HG03520 (cell line): ENCODE measurements at regions not wholly inside any gene's neighbourhood (a gene's known extent, or its start where the extent isn't known, plus 50 kb on each side); places are given as distances from the start of the nearest gene placed in this dataset.

Experiments used
- ATAC-seq: cut with Tn5 transposase; IDR thresholded peaks from one replicate; pipeline ENCODE4 v1.9.1; 2021; ENCODE audit warnings: mild to moderate bottlenecking, moderate library complexity; ENCODE audit not compliant: unreplicated experiment

- ATAC-seq: no peak
Measured at GRCh38 chr6:21459641-21460040, 133.9 kb upstream of the SOX4 start.

DNA sequence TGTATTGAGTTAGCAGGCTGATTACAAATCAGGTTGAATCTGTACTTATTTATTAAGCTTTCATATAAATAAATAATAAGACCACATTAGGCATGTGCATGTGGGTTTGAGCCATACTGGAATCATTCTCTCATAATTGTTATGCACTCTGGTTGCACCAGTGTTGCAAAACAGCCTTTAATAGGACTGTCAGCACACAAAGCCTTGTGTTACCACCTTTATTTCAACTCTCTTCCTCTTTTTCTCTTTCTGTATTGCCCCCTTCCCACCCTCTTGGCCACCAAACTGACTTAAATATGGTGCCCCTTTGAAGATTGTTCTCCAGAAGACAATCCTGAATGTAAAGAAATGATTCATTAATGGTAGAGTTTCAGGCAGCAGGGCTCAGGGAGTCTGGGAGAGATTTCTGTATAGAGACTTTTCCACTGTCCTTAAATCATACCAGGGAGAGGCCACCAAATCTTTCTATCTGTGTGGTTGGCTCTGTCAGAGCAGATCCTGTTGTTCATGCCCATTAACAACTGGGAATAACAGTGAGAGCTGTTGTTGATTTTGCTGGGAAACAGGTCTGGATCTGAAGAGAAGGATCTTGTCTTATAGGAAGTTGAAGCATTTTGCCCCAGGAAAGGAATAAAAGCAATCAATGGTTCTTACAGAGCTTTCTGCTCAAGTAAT, 131.6 kb upstream of the SOX4 start:
- no peak for ATAC-seq

GRCh38 chr6:21462519-21462852, 131.1 kb upstream of the SOX4 start:
- ATAC-seq: no peak

GRCh38 chr6:21467091-21467490, 126.5 kb upstream of the SOX4 start:
- ATAC-seq: no peak

GRCh38 chr6:21468461-21468860, 125.1 kb upstream of the SOX4 start:
- ATAC-seq: no peak

DNA sequence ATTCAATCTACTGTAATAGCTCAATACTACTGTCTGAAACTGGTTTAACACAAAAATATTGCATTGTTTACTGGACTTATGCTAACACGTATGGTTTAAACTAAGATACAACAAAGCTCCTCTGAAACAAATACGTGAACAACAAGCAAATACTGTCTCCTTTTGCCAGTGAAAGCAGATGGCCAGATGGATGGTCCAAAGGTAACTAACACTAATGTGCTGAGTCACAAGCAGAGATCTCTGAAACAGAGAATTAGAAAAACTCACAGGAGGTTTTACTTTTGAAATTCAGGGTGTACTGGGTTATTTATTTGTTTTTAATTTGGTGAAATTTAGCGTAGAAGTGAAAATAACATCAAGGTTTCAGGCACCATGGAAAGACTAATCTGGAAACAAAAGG, 124.3 kb upstream of the SOX4 start:
- ATAC-seq: no peak

DNA sequence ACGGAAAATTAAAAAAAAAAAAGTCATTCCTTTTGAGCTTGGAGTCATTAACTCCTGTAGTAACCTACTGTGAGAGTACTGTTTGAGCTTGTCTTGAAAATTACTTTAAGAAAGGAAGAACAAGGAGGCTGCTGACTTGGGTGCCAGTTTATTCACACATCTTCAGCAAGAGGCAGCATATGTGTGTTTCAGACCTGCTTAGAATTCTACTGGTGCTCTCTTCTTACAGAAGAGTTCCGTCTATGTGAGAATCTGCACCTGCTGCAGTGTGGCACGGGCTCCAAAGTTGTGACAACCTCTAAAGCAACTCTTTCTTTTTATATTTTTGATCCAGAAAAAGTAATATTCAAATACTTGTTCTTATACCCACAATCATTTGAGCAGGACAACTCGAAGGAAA, 117.4 kb upstream of the SOX4 start:
- ATAC-seq: no peak

DNA sequence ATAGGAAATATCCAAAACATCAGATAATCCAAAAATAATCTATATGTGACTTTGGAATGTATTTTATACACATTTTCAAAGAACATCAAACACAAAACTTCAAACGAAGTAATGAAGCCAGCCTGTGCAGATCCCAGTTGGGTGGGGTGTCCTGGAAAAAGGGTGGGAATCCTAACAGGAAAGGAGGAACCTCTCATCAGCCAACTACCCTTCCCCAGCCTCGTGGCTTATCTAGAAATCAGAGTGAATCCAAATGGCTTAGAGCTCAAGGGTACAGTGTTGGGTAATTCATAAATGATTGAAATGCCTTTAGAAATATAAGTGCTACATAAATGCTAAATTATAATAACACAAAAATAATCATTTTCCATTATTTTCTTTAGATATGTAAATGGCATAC, 115.1 kb upstream of the SOX4 start:
- ATAC-seq: no peak

- no peak for ATAC-seq
Measured at GRCh38 chr6:21478883-21479539, 114.5 kb upstream of the SOX4 start.

- ATAC-seq: no peak
Measured at GRCh38 chr6:21486115-21486514, 107.4 kb upstream of the SOX4 start.

DNA sequence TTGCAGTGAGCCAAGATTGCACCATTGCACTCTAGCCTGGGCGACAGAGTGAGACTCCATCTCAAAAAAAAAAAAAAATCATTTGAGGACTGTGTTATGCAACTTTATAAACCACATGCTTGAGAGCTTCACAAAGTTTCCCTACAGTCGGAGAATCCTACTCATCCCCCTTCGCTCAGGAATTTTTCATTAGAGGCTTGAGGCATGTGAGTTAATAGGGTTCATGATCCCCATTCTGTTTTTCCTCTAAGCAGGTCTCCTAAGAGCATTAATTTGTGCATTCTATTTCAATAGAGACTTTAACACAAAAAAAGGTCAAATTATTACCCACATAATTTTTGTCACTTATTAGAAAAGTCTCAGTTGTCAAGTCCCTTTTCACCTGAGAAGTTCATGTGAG, 103.7 kb upstream of the SOX4 start:
- no peak for ATAC-seq

GRCh38 chr6:21491955-21492354, 101.6 kb upstream of the SOX4 start:
- ATAC-seq: no peak

- ATAC-seq: no peak
Measured at GRCh38 chr6:21494505-21494904, 99.0 kb upstream of the SOX4 start.

DNA sequence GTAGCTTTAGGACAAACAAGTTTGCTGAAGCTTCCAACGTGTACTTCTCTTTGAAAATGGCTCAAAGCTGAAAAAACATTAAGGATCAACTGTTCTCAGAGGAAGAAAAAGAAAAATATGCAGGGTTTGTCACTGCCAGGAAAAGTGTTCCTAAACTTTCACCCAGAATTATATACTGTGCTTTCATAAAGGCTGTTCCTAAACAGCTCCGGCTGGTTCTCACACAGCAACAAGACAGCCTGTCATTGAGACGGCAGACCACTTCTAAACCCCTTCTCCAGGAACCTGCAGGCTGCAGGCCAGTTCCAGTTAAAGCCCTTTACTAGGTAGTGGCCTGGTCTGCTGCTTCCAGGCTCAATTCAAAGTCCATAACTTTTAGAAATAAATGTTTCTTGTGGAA, 97.4 kb upstream of the SOX4 start:
- ATAC-seq: no peak

DNA sequence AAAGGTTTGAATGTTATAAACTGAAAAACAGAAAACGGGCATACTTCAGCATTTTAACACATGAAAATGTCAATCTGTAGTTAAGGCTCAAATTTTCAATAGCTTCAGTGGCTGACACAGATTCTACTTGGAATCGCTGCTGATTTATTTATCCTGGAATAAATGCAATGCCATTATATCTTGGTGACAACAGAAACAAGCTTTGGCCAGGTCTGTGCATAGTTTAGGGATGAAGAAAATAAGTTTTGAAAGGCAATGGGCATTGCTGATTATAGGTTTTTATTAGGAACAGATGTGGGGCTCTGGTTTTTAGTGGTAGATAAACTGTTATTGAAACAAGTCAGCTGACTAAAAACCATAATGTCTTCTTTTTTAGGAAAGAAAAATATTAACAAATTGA, 96.8 kb upstream of the SOX4 start:
- no peak for ATAC-seq

- ATAC-seq: no peak
Measured at GRCh38 chr6:21500314-21501020, 93.1 kb upstream of the SOX4 start.

GRCh38 chr6:21501021-21501354, 92.6 kb upstream of the SOX4 start:
- ATAC-seq: no peak

GRCh38 chr6:21501815-21502214, 91.7 kb upstream of the SOX4 start:
- ATAC-seq: no peak

DNA sequence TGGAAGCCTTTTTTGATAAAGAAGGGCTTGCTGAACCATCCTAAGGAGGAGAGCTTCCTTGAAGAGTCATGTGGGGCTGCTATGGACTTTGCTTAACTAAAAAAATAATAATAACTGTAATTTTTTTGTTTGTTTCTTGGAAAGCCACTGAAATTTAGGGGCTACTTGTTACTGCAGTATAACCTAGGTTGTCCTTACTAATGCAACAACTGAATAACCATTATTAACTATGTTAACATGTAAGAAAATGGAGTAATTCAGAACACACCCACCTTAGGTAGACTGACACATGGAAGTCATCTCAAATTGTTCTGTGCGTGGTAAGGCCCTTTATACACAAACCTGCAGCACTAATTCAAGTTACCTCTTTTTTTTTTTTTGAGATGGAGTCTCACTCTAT, 90.9 kb upstream of the SOX4 start:
- no peak for ATAC-seq

GRCh38 chr6:21504790-21505189, 88.8 kb upstream of the SOX4 start:
- no peak for ATAC-seq

DNA sequence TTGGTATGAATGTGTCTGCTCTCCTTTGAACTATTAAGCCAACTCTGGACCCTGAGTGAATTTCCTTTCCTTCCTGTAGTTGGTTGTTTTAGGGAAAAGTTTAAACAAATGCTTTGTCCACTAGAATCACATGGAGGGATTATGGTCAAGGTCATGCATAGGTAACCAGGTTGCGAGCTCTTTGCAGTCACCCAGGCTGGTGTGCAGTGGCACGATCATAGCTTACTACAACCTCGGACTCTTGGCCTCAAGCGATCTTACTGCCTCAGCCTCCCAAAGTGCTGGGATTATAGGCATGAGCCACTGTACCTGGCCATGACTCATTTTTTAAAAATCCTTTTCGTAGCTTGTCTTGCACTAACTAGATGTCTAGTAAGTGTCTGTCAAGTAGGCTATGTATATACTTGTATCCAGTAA, 88.0 kb upstream of the SOX4 start:
- ATAC-seq: no peak

GRCh38 chr6:21506126-21506525, 87.4 kb upstream of the SOX4 start:
- ATAC-seq: no peak

DNA sequence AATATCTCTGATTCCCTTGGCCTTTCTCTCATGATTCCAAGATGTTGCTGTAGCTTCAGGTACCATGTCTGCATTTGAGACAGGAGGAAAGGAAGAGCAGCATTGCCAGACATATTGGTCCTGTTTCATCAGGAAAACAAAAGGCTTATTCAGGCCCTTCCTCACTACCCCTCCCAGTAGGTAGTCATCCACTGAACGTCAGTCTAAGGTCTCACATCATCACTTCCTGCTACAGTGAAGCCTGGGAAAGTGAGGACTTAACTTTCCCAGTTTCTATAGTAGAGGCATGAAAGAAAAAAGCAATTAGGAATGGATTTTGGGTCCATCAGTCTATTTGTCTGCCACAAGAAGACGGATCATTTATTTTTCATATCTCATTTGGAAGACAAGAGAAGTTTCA, 85.7 kb upstream of the SOX4 start:
- no peak for ATAC-seq
